Kidney (tissue), 13 donors: ENCODE measurements at regions not wholly inside any gene's neighbourhood (a gene's known extent, or its start where the extent isn't known, plus 50 kb on each side); places are given as distances from the start of the nearest gene placed in this dataset.

Experiments used
- DNase-seq, 5 donors: peaks; one replicate each; pipeline ENCODE4 v3.0.0-alpha.2; 2013 to 2020
- FAIRE-seq: peaks from 2 replicates; lab custom pipeline; 2012; peaks lifted over from hg19 to GRCh38; lab: Jason Lieb, UNC
- H3K27ac ChIP-seq, 2 donors: one replicate each; pipeline ENCODE4 v1.7.0; 2013; ENCODE audit warnings: low read depth in 2 of 2, low read length in 2 of 2, inconsistent platforms in 1 of 2
- H3K27me3 ChIP-seq: one replicate; pipeline ENCODE4 v1.7.1; 2013; ENCODE audit warnings: low read length, inconsistent platforms; ENCODE audit not compliant: control insufficient read depth, insufficient read depth
- H3K36me3 ChIP-seq, 3 donors: one replicate each; pipeline versions ENCODE4 v1.7.0 to v1.7.1; 2013; ENCODE audit warnings: low read length in 3 of 3, control low read depth in 1 of 3, inconsistent platforms in 1 of 3; ENCODE audit not compliant: insufficient read depth in 3 of 3, control insufficient read depth in 2 of 3
- H3K4me1 ChIP-seq, 3 donors: one replicate each; pipeline versions ENCODE4 v1.7.0 to v1.7.1; 2013; ENCODE audit warnings: low read length in 3 of 3, inconsistent platforms in 1 of 3, low read depth in 1 of 3; ENCODE audit not compliant: control insufficient read depth in 2 of 3, insufficient read depth in 2 of 3
- H3K4me3 ChIP-seq, 3 donors: one replicate each; pipeline versions ENCODE4 v1.7.0 to v1.8.1; 2013; ENCODE audit warnings: low read length in 3 of 3, control low read depth in 1 of 3, inconsistent platforms in 1 of 3
- H3K9ac ChIP-seq, 3 donors: one replicate each; pipeline versions ENCODE4 v1.7.0 to v1.7.1; 2013; ENCODE audit warnings: low read length in 3 of 3, control low read depth in 1 of 3, inconsistent platforms in 1 of 3
- H3K9me3 ChIP-seq, 3 donors: one replicate each; pipeline versions ENCODE4 v1.7.0 to v1.7.1; 2013; ENCODE audit warnings: low read length in 3 of 3, control low read depth in 1 of 3, inconsistent platforms in 1 of 3; ENCODE audit not compliant: control insufficient read depth in 2 of 3, insufficient read depth in 1 of 3
- CTCF ChIP-seq: IDR thresholded peaks from 3 replicates; pipeline ENCODE4 v1.5.1; 2012; ENCODE audit warnings: mild to moderate bottlenecking, moderate library complexity, borderline replicate concordance; ENCODE audit not compliant: insufficient read depth; ENCODE audit errors: extremely low read depth
- intact Hi-C: fragments of 100-400 bp; cut with DNase I; formaldehyde crosslinking; loops from one replicate; pipeline ENCODE4 v1.11.1; 2022
- donor health status: control.
- donor health status: control.
- donor health status: control.
- donor health status: control.
- donor health status: control.
- donor health status: DM: yes; HTN: yes; CAD: no.
- donor health status: Normal renal cell carcinoma (clear cell type).

- Histone ChIP-seq H3K9me3 (no peaks in the 10 kb centered on the region), H3K27me3 (no peaks in the 10 kb centered on the region), H3K36me3 (no peaks in the 10 kb centered on the region), H3K27ac (no peak overlapping the region), H3K9ac (no peak overlapping the region), H3K4me3 (no peak overlapping the region), H3K4me1 (no peaks in the 10 kb centered on the region)
- no peak for TF ChIP-seq CTCF
- DNase-seq (no peak), FAIRE-seq (no peak)
- intact Hi-C loops: no loop called here
Measured at GRCh38 chr13:33758113-33758512, 59.8 kb upstream of the RFC3 start.

GRCh38 chr13:33761740-33762139 lies 56.2 kb upstream of the RFC3 start:
- no peak overlapping the region for H3K4me3 ChIP-seq
- intact Hi-C loops: no loop called here
- DNase-seq (peak in 4 of 5 donors; percentile 47 to 75 (median 61)), FAIRE-seq (no peak)
- H3K9ac ChIP-seq: no peak overlapping the region
- H3K9me3 ChIP-seq: no peaks in the 10 kb centered on the region
- H3K27me3 ChIP-seq: no peaks in the 10 kb centered on the region
- H3K36me3 ChIP-seq: no peaks in the 10 kb centered on the region
- H3K4me1 ChIP-seq: no peaks in the 10 kb centered on the region
- H3K27ac ChIP-seq: no peak overlapping the region
- no peak for TF ChIP-seq CTCF

GRCh38 chr13:33763021-33763420 lies 54.9 kb upstream of the RFC3 start:
- intact Hi-C loops: no loop called here
- Histone ChIP-seq H3K4me1 (no peaks in the 10 kb centered on the region), H3K9ac (no peak overlapping the region), H3K36me3 (no peaks in the 10 kb centered on the region), H3K27ac (no peak overlapping the region), H3K4me3 (no peak overlapping the region), H3K27me3 (no peaks in the 10 kb centered on the region), H3K9me3 (no peaks in the 10 kb centered on the region)
- no peak for TF ChIP-seq CTCF
- no peak for FAIRE-seq
- DNase-seq: no peak

DNA sequence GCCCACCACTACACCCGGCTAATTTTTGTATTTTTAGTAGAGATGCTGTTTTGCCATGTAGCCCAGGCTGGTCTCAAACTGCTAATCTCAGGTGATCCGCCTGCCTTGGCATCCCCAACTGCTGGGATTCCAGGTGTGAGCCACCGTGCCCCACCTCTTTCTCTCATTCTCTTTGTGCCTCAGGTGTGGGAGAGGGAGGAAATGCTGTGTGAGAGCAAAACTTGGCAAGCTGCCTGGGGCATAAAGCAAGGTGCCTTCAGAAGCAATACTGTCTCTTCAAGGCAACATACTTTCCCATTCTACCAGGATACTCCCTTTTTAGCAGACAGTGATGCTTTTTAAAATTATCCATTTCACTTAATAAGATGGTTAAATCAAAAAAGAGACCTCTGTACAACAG lies 53.2 kb upstream of the RFC3 start:
- FAIRE-seq: no peak
- no peaks in the 10 kb centered on the region for H3K27me3 ChIP-seq
- H3K36me3 ChIP-seq: no peaks in the 10 kb centered on the region
- no peak overlapping the region for H3K9ac ChIP-seq
- no peaks in the 10 kb centered on the region for H3K4me1 ChIP-seq
- H3K9me3 ChIP-seq: no peaks in the 10 kb centered on the region
- no peak overlapping the region for H3K27ac ChIP-seq
- TF ChIP-seq CTCF: no peak
- no peak for DNase-seq
- intact Hi-C loops: no loop called here
- H3K4me3 ChIP-seq: no peak overlapping the region
